Lung (tissue), 11 donors: ENCODE measurements at regions not wholly inside any gene's neighbourhood (a gene's known extent, or its start where the extent isn't known, plus 50 kb on each side); places are given as distances from the start of the nearest gene placed in this dataset.

ENCODE experiments used
- ATAC-seq: fragments of 200-7000 bp; cut with Tn5 transposase; one replicate; pipeline ENCODE4 v1.9.1; 2020; ENCODE audit warnings: moderate number of reproducible peaks; ENCODE audit not compliant: insufficient read depth, low FRiP score
- DNase-seq, 3 donors: peaks; one replicate each; pipeline ENCODE4 v3.0.0-alpha.2; 2013 to 2017
- H3K27ac ChIP-seq, 2 donors: one replicate each; pipeline ENCODE4 v1.5.1; 2013; ENCODE audit warnings: mild to moderate bottlenecking in 2 of 2, moderate library complexity in 2 of 2, control low read depth in 1 of 2, inconsistent platforms in 1 of 2, low read depth in 1 of 2, low read length in 1 of 2
- H3K27me3 ChIP-seq, 3 donors: one replicate each; pipeline ENCODE4 v1.5.1; 2013; ENCODE audit warnings: low read length in 2 of 3; ENCODE audit not compliant: control insufficient read depth in 3 of 3, insufficient read depth in 3 of 3
- H3K36me3 ChIP-seq, 4 donors: one replicate each; pipeline ENCODE4 v1.5.1; 2013; ENCODE audit warnings: low read length in 4 of 4, mild to moderate bottlenecking in 1 of 4, moderate library complexity in 1 of 4; ENCODE audit not compliant: control insufficient read depth in 4 of 4, insufficient read depth in 4 of 4
- H3K4me1 ChIP-seq, 5 donors: one replicate each; pipeline ENCODE4 v1.5.1; 2013; ENCODE audit warnings: low read length in 5 of 5, mild to moderate bottlenecking in 2 of 5, moderate library complexity in 1 of 5; ENCODE audit not compliant: control insufficient read depth in 5 of 5, insufficient read depth in 5 of 5
- H3K4me3 ChIP-seq: one replicate; pipeline ENCODE4 v1.5.1; 2013; ENCODE audit warnings: mild to moderate bottlenecking, control low read depth, moderate library complexity
- H3K9ac ChIP-seq, 2 donors: one replicate each; pipeline ENCODE4 v1.5.1; 2013; ENCODE audit warnings: low read length in 2 of 2, control low read depth in 1 of 2; ENCODE audit not compliant: insufficient read depth in 1 of 2
- H3K9me3 ChIP-seq, 4 donors: one replicate each; pipeline ENCODE4 v1.5.1; 2013; ENCODE audit warnings: low read length in 3 of 4, mild to moderate bottlenecking in 1 of 4, moderate library complexity in 1 of 4; ENCODE audit not compliant: control insufficient read depth in 4 of 4, insufficient read depth in 3 of 4
- WGBS, 2 donors: extraction: QIAGEN DNeasy Blood & Tissue Kit; methylation state at CpG; one replicate each; pipeline ENCODE4 v1.1.7; 2013; 5-methylcytosine and 5-hydroxymethylcytosine counted together
- TF ChIP-seq, protein P1 (sequence below): IDR thresholded peaks from 2 replicates; pipeline ENCODE4 v1.5.1; 2012; ENCODE audit warnings: mild to moderate bottlenecking; ENCODE audit errors: control extremely low read depth, extremely low read depth
- donor health status: control.
- donor health status: control.
- donor health status: Bipolar disorder and iron deficiency.
- donor health status: healthy.
- donor health status: DM: yes; HTN: yes; CAD: no.

DNA sequence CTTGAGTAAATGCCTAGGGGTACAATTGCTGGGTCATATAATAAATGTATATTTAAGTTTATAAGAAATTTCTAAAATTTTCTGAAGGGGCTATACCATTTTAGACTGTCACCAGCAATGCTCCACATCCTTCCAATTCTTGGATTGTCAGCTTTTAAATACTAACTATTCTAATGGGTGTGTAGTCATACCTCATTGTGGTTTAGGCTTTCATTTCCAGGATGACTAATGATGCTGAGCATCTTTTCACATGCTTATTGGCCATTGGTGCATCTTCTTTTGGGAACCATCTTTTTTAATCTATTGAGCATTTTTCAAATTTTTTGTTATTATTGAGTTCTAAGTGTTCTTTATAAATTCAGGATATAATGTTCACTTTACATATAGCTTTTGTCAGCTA is 52.5 kb upstream of the CORO2B start:
- Histone ChIP-seq H3K9ac (no peak overlapping the region), H3K4me1 (peaks cover 0 to 11% (median 0%) of the 10 kb centered on the region in 5 donors), H3K4me3 (no peak overlapping the region), H3K36me3 (no peaks in the 10 kb centered on the region), H3K27me3 (no peaks in the 10 kb centered on the region), H3K27ac (no peak overlapping the region), H3K9me3 (no peaks in the 10 kb centered on the region)
- no peak for ATAC-seq
- TF ChIP-seq, protein P1, sequence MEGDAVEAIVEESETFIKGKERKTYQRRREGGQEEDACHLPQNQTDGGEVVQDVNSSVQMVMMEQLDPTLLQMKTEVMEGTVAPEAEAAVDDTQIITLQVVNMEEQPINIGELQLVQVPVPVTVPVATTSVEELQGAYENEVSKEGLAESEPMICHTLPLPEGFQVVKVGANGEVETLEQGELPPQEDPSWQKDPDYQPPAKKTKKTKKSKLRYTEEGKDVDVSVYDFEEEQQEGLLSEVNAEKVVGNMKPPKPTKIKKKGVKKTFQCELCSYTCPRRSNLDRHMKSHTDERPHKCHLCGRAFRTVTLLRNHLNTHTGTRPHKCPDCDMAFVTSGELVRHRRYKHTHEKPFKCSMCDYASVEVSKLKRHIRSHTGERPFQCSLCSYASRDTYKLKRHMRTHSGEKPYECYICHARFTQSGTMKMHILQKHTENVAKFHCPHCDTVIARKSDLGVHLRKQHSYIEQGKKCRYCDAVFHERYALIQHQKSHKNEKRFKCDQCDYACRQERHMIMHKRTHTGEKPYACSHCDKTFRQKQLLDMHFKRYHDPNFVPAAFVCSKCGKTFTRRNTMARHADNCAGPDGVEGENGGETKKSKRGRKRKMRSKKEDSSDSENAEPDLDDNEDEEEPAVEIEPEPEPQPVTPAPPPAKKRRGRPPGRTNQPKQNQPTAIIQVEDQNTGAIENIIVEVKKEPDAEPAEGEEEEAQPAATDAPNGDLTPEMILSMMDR: no peak
- no peak for DNase-seq

DNA sequence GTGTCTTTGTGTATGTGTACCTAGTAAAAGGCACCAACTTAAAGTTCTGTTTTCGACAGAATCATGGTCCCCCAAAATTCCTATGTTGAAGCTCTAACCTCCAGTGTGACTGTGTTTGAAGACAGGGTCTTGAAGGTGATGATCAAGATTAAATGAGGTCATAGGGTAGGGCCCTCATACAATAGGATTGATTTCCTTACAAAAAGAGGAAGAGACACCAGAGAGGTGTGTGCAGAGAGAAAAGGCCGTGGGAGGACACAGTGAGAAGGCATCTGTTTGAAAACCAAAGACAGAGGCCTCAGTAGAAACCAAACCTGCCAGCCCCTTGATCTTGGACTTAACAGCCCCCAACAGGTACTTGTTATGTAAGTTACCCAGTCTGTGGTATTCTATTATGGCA is 52.0 kb upstream of the CORO2B start:
- no peak overlapping the region for H3K27ac ChIP-seq
- peaks cover 0 to 11% (median 0%) of the 10 kb centered on the region in 5 donors for H3K4me1 ChIP-seq
- no peaks in the 10 kb centered on the region for H3K27me3 ChIP-seq
- H3K4me3 ChIP-seq: no peak overlapping the region
- H3K9ac ChIP-seq: no peak overlapping the region
- 68 to 82% methylated on average over 2 of the region's 2 CpGs for WGBS, 2 donors
- no peaks in the 10 kb centered on the region for H3K9me3 ChIP-seq
- DNase-seq (no peak), ATAC-seq (no peak)
- H3K36me3 ChIP-seq: no peaks in the 10 kb centered on the region
- TF ChIP-seq, protein P1: no peak

DNA sequence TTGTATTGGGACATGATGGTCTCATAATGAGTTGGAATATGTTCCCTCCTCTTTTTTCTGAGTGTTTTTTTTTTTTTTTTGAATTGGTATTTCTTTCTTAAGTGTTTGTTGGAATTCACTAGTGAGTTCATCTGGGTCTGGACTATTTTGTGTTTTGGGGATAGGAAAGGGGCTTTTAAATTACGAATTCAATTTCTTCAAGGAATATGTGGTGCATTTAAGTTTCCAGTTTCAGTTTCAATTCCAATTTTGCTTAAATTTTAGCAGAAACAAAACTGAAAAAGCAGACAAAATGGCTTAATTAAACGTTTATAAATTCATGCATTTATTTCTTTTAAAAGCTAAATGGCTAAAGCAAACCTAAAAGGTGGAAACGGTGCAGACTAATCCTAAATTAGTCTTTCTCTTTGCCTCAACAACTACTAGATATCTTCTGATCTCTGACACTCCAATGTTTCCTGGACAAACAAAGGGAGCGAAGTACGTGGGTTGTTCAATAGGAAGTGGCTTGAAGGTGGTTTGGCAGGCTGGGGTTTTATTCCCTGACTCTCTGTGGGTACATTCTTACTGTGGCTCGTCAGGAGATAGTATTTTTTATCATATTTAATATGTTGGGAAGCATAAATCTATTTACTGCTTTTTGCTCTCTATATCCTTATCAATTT is 50.0 kb upstream of the CORO2B start:
- 15 to 22% methylated on average over 6 of the region's 6 CpGs for WGBS, 2 donors

More for the DNA sequence above, 50.0 kb upstream of the CORO2B start:
- DNase-seq (no peak), ATAC-seq (no peak)
- Histone ChIP-seq H3K4me3 (no peak overlapping the region), H3K36me3 (no peaks in the 10 kb centered on the region), H3K27ac (no peak overlapping the region), H3K27me3 (no peaks in the 10 kb centered on the region), H3K4me1 (peaks cover 0 to 11% (median 0%) of the 10 kb centered on the region in 5 donors), H3K9ac (no peak overlapping the region), H3K9me3 (no peaks in the 10 kb centered on the region)
- TF ChIP-seq, protein P1: no peak
